ENCODE measurements at regions not wholly inside any gene's neighbourhood (a gene's known extent, or its start where the extent isn't known, plus 50 kb on each side); places are given as distances from the start of the nearest gene placed in this dataset.
"Not testable (repeated sequence)": the region's sequence is repeated elsewhere in the genome, so short reads cannot be mapped to it uniquely, and the experiment has no call there.

DNA sequence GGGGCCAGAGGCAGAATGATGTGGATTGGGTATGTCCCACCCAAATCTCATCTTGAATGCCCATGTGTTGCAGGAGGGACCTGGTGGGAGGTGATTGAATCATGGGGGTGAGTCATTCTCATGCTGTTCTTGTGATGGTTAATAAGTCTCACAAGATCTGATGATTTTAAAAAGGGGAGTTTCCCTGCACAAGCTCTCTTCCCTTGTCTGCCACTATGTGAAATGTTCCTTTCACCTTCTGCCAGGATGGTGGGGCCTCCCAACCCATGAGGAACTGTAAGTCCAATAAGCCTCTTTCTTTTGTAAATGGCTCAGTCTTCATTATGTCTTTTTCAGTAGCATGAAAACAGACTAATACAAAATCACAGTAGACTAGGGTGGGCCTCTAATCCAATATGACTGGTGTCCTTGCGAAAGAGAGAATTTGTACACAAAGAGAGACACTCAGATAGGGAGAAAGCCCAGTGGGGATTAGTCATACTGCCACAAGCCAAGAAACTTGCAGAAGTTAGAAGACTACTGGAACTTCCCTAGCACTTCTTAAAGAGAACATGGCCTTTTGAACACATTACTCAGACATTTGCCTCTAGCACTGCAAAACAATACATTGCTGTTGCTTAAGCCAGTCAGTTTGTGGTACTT, 68.4 kb downstream of the ANXA1 start:
- DNase-seq (ENCODE audit: low read depth in 2 of 2), result no peak

DNA sequence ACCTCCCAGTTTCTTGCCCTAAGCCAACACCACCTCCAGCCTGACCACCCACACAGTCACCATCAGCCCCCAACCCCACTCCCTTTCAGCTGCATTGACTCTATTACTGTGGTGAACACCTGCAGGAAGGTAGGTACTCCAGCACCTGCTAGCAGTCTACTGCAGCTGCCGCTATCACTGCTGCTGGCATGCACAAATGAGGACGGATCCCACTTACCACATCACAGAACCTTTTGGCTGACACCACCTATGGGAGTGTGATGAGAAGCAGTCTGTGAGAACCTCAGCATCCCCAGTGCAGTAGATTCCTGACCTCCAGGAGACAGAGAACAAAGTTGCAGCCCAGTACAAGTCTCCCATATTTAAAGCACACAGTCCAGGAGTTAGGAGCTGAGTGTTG, 71.9 kb downstream of the ANXA1 start:
- no peak for DNase-seq (ENCODE audit: low read depth in 2 of 2)

GRCh38 chr9:73229543-73229942, 77.9 kb downstream of the ANXA1 start:
- DNase-seq (ENCODE audit: low read depth in 2 of 2), result no peak

DNA sequence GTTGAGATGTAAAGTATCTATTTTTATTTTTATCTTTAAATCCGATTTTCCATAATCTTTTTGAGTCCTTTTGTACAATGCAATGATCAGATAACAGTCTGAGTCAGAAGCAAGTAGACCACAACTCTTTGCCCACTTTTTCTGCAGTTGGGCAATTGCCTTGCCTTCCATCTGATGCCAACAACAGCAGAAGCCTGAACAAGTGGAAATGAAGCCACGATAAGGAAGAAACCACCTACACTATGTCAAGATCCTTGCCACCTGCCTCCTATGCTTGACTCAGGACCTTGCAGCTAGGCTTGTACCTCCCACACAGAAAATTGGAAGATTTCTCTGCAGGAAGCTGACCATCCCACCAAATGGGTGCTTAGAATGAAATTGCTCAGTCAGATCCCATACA, 78.6 kb downstream of the ANXA1 start:
- no peak for DNase-seq (ENCODE audit: low read depth in 2 of 2)

DNA sequence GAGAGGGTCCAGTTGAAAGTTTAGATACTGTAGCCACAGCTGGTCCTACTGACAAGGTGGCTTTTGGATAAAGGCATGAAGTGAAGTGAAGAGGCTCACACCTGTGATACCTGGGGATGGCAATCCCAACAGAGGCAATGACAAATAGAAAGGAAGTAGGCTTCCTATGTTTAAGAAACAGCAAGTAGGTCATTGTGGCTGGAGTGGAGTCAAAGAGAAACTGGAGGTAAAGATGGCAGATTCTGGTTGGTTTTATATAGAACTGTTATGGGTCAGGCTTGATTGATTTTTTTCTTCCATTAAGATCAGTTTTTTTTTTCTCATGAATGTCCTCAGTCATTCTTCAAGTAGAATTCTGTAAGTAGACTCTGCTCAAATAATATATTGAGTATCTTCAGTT, 79.5 kb downstream of the ANXA1 start:
- DNase-seq (ENCODE audit: low read depth in 2 of 2), result no peak

- DNase-seq (ENCODE audit: low read depth in 2 of 2), result no peak
Observed at GRCh38 chr9:73233359-73234007, 81.8 kb downstream of the ANXA1 start.

GRCh38 chr9:73234008-73234360, 82.3 kb downstream of the ANXA1 start:
- no peak for DNase-seq (ENCODE audit: low read depth in 2 of 2)

- no peak for DNase-seq (ENCODE audit: low read depth in 2 of 2)
Observed at GRCh38 chr9:73237140-73237539, 85.5 kb downstream of the ANXA1 start.

DNA sequence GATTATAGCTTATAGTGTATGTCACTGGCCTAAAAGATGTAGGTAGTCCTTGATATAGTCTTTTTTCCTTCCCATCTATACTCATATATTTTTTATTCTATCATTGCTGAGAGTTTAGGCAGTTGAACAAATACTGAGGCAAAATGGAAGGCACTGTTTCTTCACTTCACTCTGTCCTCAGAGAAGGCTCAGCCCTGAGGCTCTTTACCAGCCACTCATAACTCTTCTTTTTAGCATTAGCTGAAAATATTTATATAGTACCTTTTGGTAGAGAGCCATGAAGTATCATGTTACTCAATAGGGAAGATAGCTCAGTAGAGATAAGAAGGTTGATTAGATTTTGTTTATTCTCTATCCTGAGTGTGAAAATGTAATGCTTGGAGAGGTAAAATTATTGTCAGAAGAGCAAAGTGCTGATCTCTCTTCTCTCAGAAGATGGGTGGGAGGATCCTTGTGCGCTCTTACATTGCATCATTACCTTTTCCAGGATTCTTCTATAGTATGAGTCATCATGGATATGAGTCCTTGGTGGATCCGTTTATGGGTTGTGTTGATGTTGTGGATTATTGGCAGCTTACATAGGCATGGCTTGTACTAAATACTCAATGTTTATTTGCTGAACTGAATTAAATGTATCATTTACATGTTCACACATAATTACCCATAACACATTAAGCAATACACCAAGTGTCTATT, 88.1 kb downstream of the ANXA1 start:
- no peak for DNase-seq (ENCODE audit: low read depth in 2 of 2)

DNA sequence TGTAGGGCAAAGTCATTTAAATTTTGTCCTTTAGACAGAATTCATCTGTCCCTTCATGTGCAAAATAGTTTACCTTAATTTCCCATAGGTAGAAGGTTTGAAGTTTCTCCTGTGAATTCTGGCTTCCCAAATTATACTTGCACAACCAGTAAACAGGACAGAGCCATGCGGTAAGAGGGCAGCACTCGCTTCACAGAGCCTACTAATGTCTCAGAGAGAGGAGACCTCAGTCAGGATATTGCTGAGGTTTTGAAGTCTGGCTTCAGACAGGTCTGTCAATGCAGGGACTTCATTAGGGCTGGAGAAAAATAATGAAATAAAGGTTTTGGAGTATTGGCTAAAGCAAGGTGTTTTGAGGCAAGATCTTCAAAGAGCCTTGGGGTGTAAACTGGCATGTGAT, 91.4 kb downstream of the ANXA1 start:
- no peak for DNase-seq (ENCODE audit: low read depth in 2 of 2)

DNA sequence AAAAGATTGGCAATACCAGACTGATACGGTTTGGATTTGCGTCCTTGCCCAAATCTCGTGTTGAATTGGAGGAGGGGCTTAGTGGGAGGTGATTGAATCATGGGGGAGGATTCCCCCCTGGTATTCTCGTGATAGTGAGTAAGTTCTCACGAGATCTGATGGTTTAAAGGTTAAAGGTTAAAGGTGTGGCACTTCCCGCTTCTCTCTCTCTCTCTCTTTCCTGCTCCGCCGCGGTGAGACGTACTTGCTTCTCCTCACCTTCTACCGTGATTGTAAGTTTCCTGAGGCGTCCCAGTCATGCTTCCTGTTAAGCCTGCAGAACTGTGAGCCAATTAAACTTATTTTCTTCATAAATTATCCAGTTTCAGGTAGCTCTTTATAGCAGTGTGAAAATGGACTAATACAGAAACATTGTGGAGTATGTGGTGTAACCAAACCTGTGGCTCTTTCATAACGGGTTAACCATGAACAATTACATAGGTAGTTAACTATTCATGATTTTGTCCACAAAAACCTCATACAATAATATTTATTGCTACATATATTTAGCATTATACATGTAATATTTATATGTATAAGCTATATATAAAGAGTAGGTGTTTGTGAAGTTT, 107.5 kb downstream of the ANXA1 start:
- DNase-seq (ENCODE audit: low read depth in 2 of 2), result no peak

GRCh38 chr9:73260506-73260905, 108.8 kb downstream of the ANXA1 start:
- no peak for DNase-seq (ENCODE audit: low read depth in 2 of 2)

DNA sequence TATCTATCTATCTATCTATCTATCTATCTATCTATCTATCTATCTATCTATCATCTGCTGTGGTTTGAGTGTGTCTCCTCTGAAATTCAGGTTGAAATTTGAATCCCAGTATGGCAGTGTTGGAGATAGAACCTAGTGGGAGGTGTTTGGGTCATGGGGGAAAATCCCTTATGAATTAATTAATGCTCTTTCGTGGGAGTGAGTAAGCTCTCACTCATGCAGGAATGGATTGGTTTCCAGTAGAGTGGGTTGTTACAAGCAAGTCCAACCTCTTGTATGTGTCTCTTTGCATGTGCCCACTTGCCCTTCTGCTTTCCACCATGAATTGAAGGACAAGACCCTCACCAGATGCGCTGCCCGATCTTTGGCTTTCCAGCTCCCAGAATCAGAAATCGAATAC, 113.0 kb downstream of the ANXA1 start:
- no peak for DNase-seq (ENCODE audit: low read depth in 2 of 2)

DNA sequence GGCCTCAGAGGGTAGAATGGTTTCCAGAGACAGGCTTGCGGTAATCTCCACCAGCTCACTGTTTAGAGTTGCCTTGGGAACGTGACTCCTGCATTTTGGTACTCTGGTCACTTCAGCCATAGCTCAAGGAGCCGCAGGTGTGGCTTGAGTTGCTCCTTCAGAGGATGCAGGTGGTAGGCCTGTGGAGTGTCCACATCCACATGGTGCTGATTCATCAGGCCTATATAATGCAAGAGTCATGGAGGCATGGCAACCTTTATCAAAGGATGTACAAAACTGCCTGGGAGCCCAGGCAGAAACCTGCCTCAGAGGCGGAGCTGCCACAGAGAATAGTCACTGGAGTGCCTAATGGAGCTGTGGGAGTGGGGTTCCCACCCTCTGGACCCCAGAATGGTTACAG, 114.2 kb downstream of the ANXA1 start:
- no peak for DNase-seq (ENCODE audit: low read depth in 2 of 2)

DNA sequence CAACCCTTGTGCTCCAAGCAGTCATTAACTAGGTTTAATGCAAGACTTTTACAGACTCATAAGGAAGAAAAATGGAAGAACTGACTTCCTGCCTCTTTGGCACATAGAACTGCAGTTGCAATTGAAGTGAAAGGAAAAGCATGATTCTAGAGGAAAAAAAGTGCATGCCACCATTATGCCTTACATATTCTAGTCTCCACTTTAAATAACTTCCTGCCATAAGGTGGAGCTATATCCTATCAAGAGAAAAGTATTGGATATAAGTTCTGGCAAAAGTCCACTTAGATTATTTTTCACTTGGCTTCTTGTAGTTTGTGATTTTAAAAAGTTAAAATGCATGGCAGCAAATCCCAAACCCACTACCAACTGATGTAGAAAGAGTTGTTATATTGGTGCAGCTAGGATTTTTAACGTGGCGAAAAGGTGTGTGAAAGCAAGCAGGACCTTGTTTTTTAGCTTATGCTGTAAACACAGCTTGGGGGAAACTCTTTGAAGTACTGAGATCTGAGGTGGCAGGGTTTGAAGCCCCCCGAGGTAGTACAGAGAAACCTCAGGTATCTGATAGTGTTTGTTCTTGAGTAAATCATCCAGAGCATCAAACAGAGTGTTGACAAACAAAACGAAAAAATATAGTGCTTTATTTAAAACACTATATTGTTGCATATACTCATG, 117.9 kb downstream of the ANXA1 start:
- no peak for DNase-seq (ENCODE audit: low read depth in 2 of 2)

- DNase-seq (ENCODE audit: low read depth in 2 of 2), result no peak
Observed at GRCh38 chr9:73270967-73271721, 119.5 kb downstream of the ANXA1 start.

GRCh38 chr9:73280113-73280512, 128.4 kb downstream of the ANXA1 start:
- DNase-seq (ENCODE audit: low read depth in 2 of 2), result no peak

GRCh38 chr9:73284377-73284776, 132.7 kb downstream of the ANXA1 start:
- no peak for DNase-seq (ENCODE audit: low read depth in 2 of 2)

DNA sequence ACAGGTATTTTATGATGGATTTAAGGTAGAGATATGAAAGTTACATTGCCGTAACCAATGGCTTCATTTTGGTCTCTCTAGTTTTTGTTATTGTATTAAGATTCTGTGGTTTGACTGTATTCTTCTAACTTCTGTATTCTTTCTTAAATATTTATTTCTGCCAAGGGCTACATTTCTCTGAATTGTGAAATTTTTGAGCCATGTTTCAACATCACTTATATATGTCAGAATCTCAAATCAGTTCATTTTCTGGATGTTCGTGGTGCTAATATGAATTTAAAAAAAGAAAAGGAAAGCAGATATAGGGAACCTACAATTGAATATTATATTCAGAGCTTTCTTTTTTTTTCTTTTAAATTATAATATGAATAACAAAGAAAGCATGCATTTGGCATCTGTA, 142.7 kb downstream of the ANXA1 start:
- no peak for DNase-seq (ENCODE audit: low read depth in 2 of 2)

GRCh38 chr9:73325983-73326382, 174.3 kb downstream of the ANXA1 start:
- no peak for DNase-seq (ENCODE audit: low read depth in 2 of 2)

- no peak for DNase-seq (ENCODE audit: low read depth in 2 of 2)
Observed at GRCh38 chr9:73327149-73327548, 175.5 kb downstream of the ANXA1 start.

GRCh38 chr9:73337182-73337581, 185.5 kb downstream of the ANXA1 start:
- not testable (repeated sequence) for DNase-seq (ENCODE audit: low read depth in 2 of 2)
